ENCODE measurements at regions not wholly inside any gene's neighbourhood (a gene's known extent, or its start where the extent isn't known, plus 50 kb on each side); places are given as distances from the start of the nearest gene placed in this dataset.

DNA sequence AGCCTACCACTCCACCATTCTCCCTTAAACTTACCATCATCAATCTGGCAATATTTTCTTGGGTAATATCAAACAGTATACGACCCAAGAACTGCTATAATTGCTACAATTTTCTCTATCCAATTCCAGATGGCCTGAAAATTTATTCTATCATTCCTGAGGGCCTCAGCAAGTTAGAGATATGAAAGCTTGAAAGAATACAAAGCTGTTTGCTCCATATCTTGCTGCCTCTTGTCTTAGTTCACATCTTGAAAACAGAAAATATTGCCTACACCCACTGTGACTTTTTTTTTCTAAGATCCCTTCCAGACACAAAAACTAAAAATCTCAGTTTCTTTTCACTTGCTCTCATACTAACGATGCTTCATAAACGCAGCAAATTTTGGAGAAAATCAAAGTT is 898.9 kb downstream of the OTOL1 start:
- TF ChIP-seq CTCF (IDR thresholded peaks at IDR 0.05): no peak
- TF ChIP-seq POLR2A (IDR thresholded peaks at IDR 0.05): no peak

Measured in body of pancreas (tissue), 4 donors.